ENCODE measurements at regions not wholly inside any gene's neighbourhood (a gene's known extent, or its start where the extent isn't known, plus 50 kb on each side); places are given as distances from the start of the nearest gene placed in this dataset.

GRCh38 chr11:42841556-42841955 is 470.2 kb upstream of the API5 start:
- TF ChIP-seq, protein P1, sequence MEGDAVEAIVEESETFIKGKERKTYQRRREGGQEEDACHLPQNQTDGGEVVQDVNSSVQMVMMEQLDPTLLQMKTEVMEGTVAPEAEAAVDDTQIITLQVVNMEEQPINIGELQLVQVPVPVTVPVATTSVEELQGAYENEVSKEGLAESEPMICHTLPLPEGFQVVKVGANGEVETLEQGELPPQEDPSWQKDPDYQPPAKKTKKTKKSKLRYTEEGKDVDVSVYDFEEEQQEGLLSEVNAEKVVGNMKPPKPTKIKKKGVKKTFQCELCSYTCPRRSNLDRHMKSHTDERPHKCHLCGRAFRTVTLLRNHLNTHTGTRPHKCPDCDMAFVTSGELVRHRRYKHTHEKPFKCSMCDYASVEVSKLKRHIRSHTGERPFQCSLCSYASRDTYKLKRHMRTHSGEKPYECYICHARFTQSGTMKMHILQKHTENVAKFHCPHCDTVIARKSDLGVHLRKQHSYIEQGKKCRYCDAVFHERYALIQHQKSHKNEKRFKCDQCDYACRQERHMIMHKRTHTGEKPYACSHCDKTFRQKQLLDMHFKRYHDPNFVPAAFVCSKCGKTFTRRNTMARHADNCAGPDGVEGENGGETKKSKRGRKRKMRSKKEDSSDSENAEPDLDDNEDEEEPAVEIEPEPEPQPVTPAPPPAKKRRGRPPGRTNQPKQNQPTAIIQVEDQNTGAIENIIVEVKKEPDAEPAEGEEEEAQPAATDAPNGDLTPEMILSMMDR (conservative IDR thresholded peaks at IDR 0.05; ENCODE audit: low read length): no peak
- TF ChIP-seq EZH2phosphoT487 (IDR thresholded peaks at IDR 0.05; ENCODE audit: borderline replicate concordance, low read depth, low read length): no peak

All from OCI-LY7 (cell line).